Astrocyte (in vitro differentiated cells and primary cell): ENCODE measurements at regions not wholly inside any gene's neighbourhood (a gene's known extent, or its start where the extent isn't known, plus 50 kb on each side); places are given as distances from the start of the nearest gene placed in this dataset.
A peak's percentile ranks its signal among the peaks of the same experiment; 100 is the strongest.
"Not testable (repeated sequence)": the region's sequence is repeated elsewhere in the genome, so short reads cannot be mapped to it uniquely, and the experiment has no call there.

Experiments used
- DNase-seq: peaks from one replicate; pipeline ENCODE4 v3.0.0-alpha.2; 2010; ENCODE audit warnings: low read depth
- FAIRE-seq: peaks from 2 replicates; lab custom pipeline; 2011; peaks lifted over from hg19 to GRCh38; lab: Jason Lieb, UNC
- H2AFZ ChIP-seq: 2 replicates; pipeline ENCODE4 v1.6.0; 2012; ENCODE audit warnings: low read depth, low read length, inconsistent platforms
- H3K27ac ChIP-seq: 2 replicates; pipeline ENCODE4 v1.5.1; 2011; ENCODE audit warnings: low read depth, low read length, inconsistent platforms
- H3K27me3 ChIP-seq: 2 replicates; pipeline ENCODE4 v1.6.0; 2011; ENCODE audit warnings: low read length, inconsistent platforms; ENCODE audit not compliant: insufficient read depth
- H3K36me3 ChIP-seq: 2 replicates; pipeline ENCODE4 v1.5.1; 2011; ENCODE audit warnings: low read length, inconsistent platforms; ENCODE audit not compliant: insufficient read depth
- H3K4me1 ChIP-seq: 2 replicates; pipeline ENCODE4 v1.5.1; 2011; ENCODE audit warnings: low read length, inconsistent platforms; ENCODE audit not compliant: insufficient read depth
- H3K4me2 ChIP-seq: 2 replicates; pipeline ENCODE4 v1.6.0; 2012; ENCODE audit warnings: low read length, inconsistent platforms
- H3K4me3 ChIP-seq: 2 replicates; pipeline ENCODE4 v1.5.1; 2011; ENCODE audit warnings: low read depth, mild to moderate bottlenecking, low read length, inconsistent platforms; ENCODE audit not compliant: insufficient read depth
- H3K79me2 ChIP-seq: 2 replicates; pipeline ENCODE4 v1.6.0; 2012; ENCODE audit warnings: mild to moderate bottlenecking, low read length, inconsistent platforms; ENCODE audit not compliant: insufficient read depth
- H3K9ac ChIP-seq: 2 replicates; pipeline ENCODE4 v1.6.0; 2012; ENCODE audit warnings: mild to moderate bottlenecking, low read length, inconsistent platforms
- H3K9me3 ChIP-seq: 2 replicates; pipeline ENCODE4 v1.5.1; 2012; ENCODE audit warnings: low read depth, mild to moderate bottlenecking, low read length, inconsistent platforms; ENCODE audit not compliant: insufficient read depth
- H4K20me1 ChIP-seq: 2 replicates; pipeline ENCODE4 v1.6.0; 2012; ENCODE audit warnings: low read length, inconsistent platforms; ENCODE audit not compliant: insufficient read depth
- H3K27ac Mint-ChIP-seq: one replicate; pipeline ENCODE4 v1.8.0; 2021; ENCODE audit warnings: mild to moderate bottlenecking, mixed read lengths; ENCODE audit not compliant: unreplicated experiment
- H3K27me3 Mint-ChIP-seq: one replicate; pipeline ENCODE4 v1.8.0; 2021; ENCODE audit warnings: low read depth, mixed read lengths; ENCODE audit not compliant: unreplicated experiment
- H3K36me3 Mint-ChIP-seq: one replicate; pipeline ENCODE4 v1.8.0; 2021; ENCODE audit warnings: low read depth, mixed read lengths; ENCODE audit not compliant: unreplicated experiment
- H3K4me1 Mint-ChIP-seq: one replicate; pipeline ENCODE4 v1.8.0; 2021; ENCODE audit warnings: low read depth, mixed read lengths; ENCODE audit not compliant: unreplicated experiment
- H3K4me3 Mint-ChIP-seq: one replicate; pipeline ENCODE4 v1.8.0; 2021; ENCODE audit warnings: mild to moderate bottlenecking, moderate library complexity, mixed read lengths; ENCODE audit not compliant: unreplicated experiment
- H3K9me3 Mint-ChIP-seq: one replicate; pipeline ENCODE4 v1.8.0; 2021; ENCODE audit warnings: mild to moderate bottlenecking, mixed read lengths; ENCODE audit not compliant: unreplicated experiment
- CTCF ChIP-seq: IDR thresholded peaks from 2 replicates; pipeline ENCODE4 v1.5.1; 2011; ENCODE audit warnings: low read depth, mild to moderate bottlenecking, inconsistent platforms, low read length, moderate library complexity; ENCODE audit not compliant: insufficient read depth
- EZH2 ChIP-seq: IDR thresholded peaks from 2 replicates; pipeline ENCODE4 v1.6.1; 2012; ENCODE audit warnings: mild to moderate bottlenecking, low read length, inconsistent platforms; ENCODE audit not compliant: insufficient read depth

- Histone ChIP-seq H3K79me2 (no peaks in the 10 kb centered on the region), H3K36me3 (no peaks in the 10 kb centered on the region), H4K20me1 (no peaks in the 10 kb centered on the region), H3K4me2 (no peak overlapping the region), H3K9me3 (no peaks in the 10 kb centered on the region), H3K4me3 (no peak overlapping the region), H3K9ac (no peak overlapping the region), H3K4me1 (no peaks in the 10 kb centered on the region), H3K27ac (no peak overlapping the region), H2AFZ (no peak overlapping the region), H3K27me3 (no peaks in the 10 kb centered on the region)
- peak overlapping the region; percentile 71 for H3K27ac Mint-ChIP-seq
- no peaks in the 10 kb centered on the region for H3K9me3 Mint-ChIP-seq
- H3K27me3 Mint-ChIP-seq = peaks cover 2% of the 10 kb centered on the region
- no peak for TF ChIP-seq CTCF
- TF ChIP-seq EZH2 = no peak
- no peaks in the 10 kb centered on the region for H3K36me3 Mint-ChIP-seq
- DNase-seq (no peak), FAIRE-seq (no peak)
- H3K4me1 Mint-ChIP-seq = peaks cover 13% of the 10 kb centered on the region
- no peak overlapping the region for H3K4me3 Mint-ChIP-seq
Observed at GRCh38 chr1:67612788-67613241, 72.2 kb upstream of the GADD45A start.

GRCh38 chr1:67613479-67613878, 71.5 kb upstream of the GADD45A start:
- not testable (repeated sequence) for H4K20me1 ChIP-seq, H3K9ac ChIP-seq, H3K9me3 Mint-ChIP-seq, H3K4me2 ChIP-seq, H3K4me1 ChIP-seq, DNase-seq, H3K27ac ChIP-seq, FAIRE-seq, H3K27me3 ChIP-seq, H3K9me3 ChIP-seq, H3K27me3 Mint-ChIP-seq, H2AFZ ChIP-seq, H3K79me2 ChIP-seq, H3K4me3 Mint-ChIP-seq, H3K36me3 ChIP-seq, H3K36me3 Mint-ChIP-seq, H3K4me3 ChIP-seq, H3K27ac Mint-ChIP-seq
- peaks cover 16% of the 10 kb centered on the region for H3K4me1 Mint-ChIP-seq

- H3K4me1 Mint-ChIP-seq = peaks cover 25% of the 10 kb centered on the region
- Histone ChIP-seq H3K27ac (no peak overlapping the region), H3K4me2 (no peak overlapping the region), H2AFZ (no peak overlapping the region), H4K20me1 (no peaks in the 10 kb centered on the region), H3K4me1 (peaks cover 14% of the 10 kb centered on the region), H3K9me3 (no peaks in the 10 kb centered on the region), H3K27me3 (no peaks in the 10 kb centered on the region), H3K79me2 (no peaks in the 10 kb centered on the region), H3K36me3 (no peaks in the 10 kb centered on the region), H3K9ac (no peak overlapping the region), H3K4me3 (no peak overlapping the region)
- no peak for TF ChIP-seq CTCF
- TF ChIP-seq EZH2 = no peak
- H3K36me3 Mint-ChIP-seq = no peaks in the 10 kb centered on the region
- H3K9me3 Mint-ChIP-seq = no peaks in the 10 kb centered on the region
- no peak overlapping the region for H3K4me3 Mint-ChIP-seq
- no peak overlapping the region for H3K27ac Mint-ChIP-seq
- DNase-seq (no peak), FAIRE-seq (no peak)
- peaks cover 2% of the 10 kb centered on the region for H3K27me3 Mint-ChIP-seq
Observed at GRCh38 chr1:67614511-67614934, 70.5 kb upstream of the GADD45A start.
